SK-N-SH treated with all-trans-retinoic acid at 6 μM for 48 hours (cell line): ENCODE measurements at regions not wholly inside any gene's neighbourhood (a gene's known extent, or its start where the extent isn't known, plus 50 kb on each side); places are given as distances from the start of the nearest gene placed in this dataset.

ENCODE experiments used
- ATAC-seq: fragments of 200-7000 bp; cut with Tn5 transposase; 3 replicates; pipeline ENCODE4 v1.9.1; 2020; ENCODE audit warnings: mild to moderate bottlenecking, moderate library complexity
- ARNTL ChIP-seq: fragments of 450-650 bp; formaldehyde crosslinking; IDR thresholded peaks from 2 replicates; pipeline ENCODE4 v1.5.0; 2020; ENCODE audit warnings: low read depth, mild to moderate bottlenecking, moderate library complexity, borderline replicate concordance
- BACH2 ChIP-seq: fragments of 250-450 bp; sonication (Bioruptor Pico); IDR thresholded peaks from 2 replicates; pipeline ENCODE4 v1.9.0; 2021; ENCODE audit warnings: mild to moderate bottlenecking, borderline replicate concordance
- CREB5 ChIP-seq: fragments of 250-450 bp; sonication (Bioruptor Pico); IDR thresholded peaks from 2 replicates; pipeline ENCODE4 v1.5.1; 2020; ENCODE audit warnings: low read depth, mild to moderate bottlenecking, moderate library complexity
- CSDC2 ChIP-seq: fragments of 250-450 bp; sonication (Bioruptor Pico); IDR thresholded peaks from 2 replicates; pipeline ENCODE4 v1.5.0; 2020; ENCODE audit warnings: mild to moderate bottlenecking, moderate library complexity
- CSRNP3 ChIP-seq: fragments of 250-450 bp; sonication (Bioruptor Pico); IDR thresholded peaks from 2 replicates; pipeline ENCODE4 v1.5.1; 2021; ENCODE audit warnings: mild to moderate bottlenecking, moderate library complexity
- ESRRG ChIP-seq: fragments of 250-450 bp; sonication (Bioruptor Pico); IDR thresholded peaks from 2 replicates; pipeline ENCODE4 v1.6.1; 2021; ENCODE audit warnings: mild to moderate bottlenecking
- ISL1 ChIP-seq: fragments of 250-450 bp; sonication (Bioruptor Pico); IDR thresholded peaks from 2 replicates; pipeline ENCODE4 v2.1.2; 2022; ENCODE audit warnings: mild to moderate bottlenecking, moderate library complexity
- OSR1 ChIP-seq: fragments of 250-450 bp; sonication (Bioruptor Pico); IDR thresholded peaks from 2 replicates; pipeline ENCODE4 v1.8.0; 2022; ENCODE audit warnings: moderate library complexity, mild to moderate bottlenecking, inconsistent platforms
- POU6F1 ChIP-seq: fragments of 250-450 bp; sonication (Bioruptor Pico); IDR thresholded peaks from 2 replicates; pipeline ENCODE4 v1.8.0; 2021; ENCODE audit warnings: low read depth, mild to moderate bottlenecking, moderate library complexity, borderline replicate concordance
- PPARA ChIP-seq: fragments of 250-450 bp; sonication (Bioruptor Pico); IDR thresholded peaks from 2 replicates; pipeline ENCODE4 v1.5.0; 2020; ENCODE audit warnings: mild to moderate bottlenecking, borderline replicate concordance
- RARB ChIP-seq: fragments of 250-450 bp; sonication (Bioruptor Pico); IDR thresholded peaks from 2 replicates; pipeline ENCODE4 v1.8.0; 2021; ENCODE audit warnings: mild to moderate bottlenecking, moderate library complexity
- SNAI2 ChIP-seq: fragments of 250-450 bp; sonication (Bioruptor Pico); IDR thresholded peaks from 2 replicates; pipeline ENCODE4 v1.5.0; 2020; ENCODE audit warnings: mild to moderate bottlenecking, moderate library complexity
- TCF4 ChIP-seq: fragments of 250-450 bp; sonication (Bioruptor Pico); IDR thresholded peaks from 2 replicates; pipeline ENCODE4 v1.8.0; 2021; ENCODE audit warnings: mild to moderate bottlenecking, moderate library complexity, borderline replicate concordance
- TOX ChIP-seq: fragments of 250-450 bp; sonication (Bioruptor Pico); IDR thresholded peaks from 2 replicates; pipeline ENCODE4 v1.8.0; 2021; ENCODE audit warnings: mild to moderate bottlenecking, moderate library complexity, borderline replicate concordance
- TSHZ2 ChIP-seq: fragments of 250-450 bp; sonication (Bioruptor Pico); IDR thresholded peaks from 2 replicates; pipeline ENCODE4 v1.5.0; 2020; ENCODE audit warnings: mild to moderate bottlenecking, moderate library complexity
- ZC3H10 ChIP-seq: fragments of 250-450 bp; sonication (Bioruptor Pico); IDR thresholded peaks from 2 replicates; pipeline ENCODE4 v1.5.1; 2021; ENCODE audit warnings: mild to moderate bottlenecking, moderate library complexity
- ZFP30 ChIP-seq: fragments of 450-650 bp; formaldehyde crosslinking; IDR thresholded peaks from 2 replicates; pipeline ENCODE4 v1.5.0; 2022; ENCODE audit warnings: mild to moderate bottlenecking, moderate library complexity
- ZNF565 ChIP-seq: fragments of 450-650 bp; formaldehyde crosslinking; conservative IDR thresholded peaks from 2 replicates; pipeline ENCODE4 v1.5.0; 2020; ENCODE audit warnings: low read depth, mild to moderate bottlenecking, moderate library complexity
- ZNF8 ChIP-seq: fragments of 450-650 bp; formaldehyde crosslinking; IDR thresholded peaks from 2 replicates; pipeline ENCODE4 v1.5.0; 2020; ENCODE audit warnings: mild to moderate bottlenecking, moderate library complexity

GRCh38 chr6:146944077-146944476 lies 260.1 kb upstream of the STXBP5 start:
- no peak for TF ChIP-seq POU6F1 (CRISPR knock-in tag)
- TF ChIP-seq ZNF8 = no peak
- TF ChIP-seq RARB (CRISPR knock-in tag) = no peak
- ATAC-seq = no peak

GRCh38 chr6:146944809-146945208 lies 259.4 kb upstream of the STXBP5 start:
- ATAC-seq = no peak
- TF ChIP-seq ZNF565 (CRISPR knock-in tag) (no peak), OSR1 (CRISPR knock-in tag) (no peak), TCF4 (CRISPR knock-in tag) (no peak), BACH2 (CRISPR knock-in tag) (no peak), PPARA (CRISPR knock-in tag) (no peak), CSRNP3 (CRISPR knock-in tag) (no peak), TSHZ2 (CRISPR knock-in tag) (no peak), ZC3H10 (no peak)

- TF ChIP-seq ISL1 (CRISPR knock-in tag) (0 out of 2 replicates have a peak, but pooled peaks have one; percentile 42), PPARA (CRISPR knock-in tag) (no peak)
These were observed 257.7 kb upstream of the STXBP5 start for GRCh38 chr6:146946559-146946958.

GRCh38 chr6:146948790-146949342 lies 255.4 kb upstream of the STXBP5 start:
- TF ChIP-seq ESRRG (CRISPR knock-in tag) = no peak
- no peak for TF ChIP-seq CSDC2 (CRISPR knock-in tag)
- TF ChIP-seq SNAI2 (CRISPR knock-in tag) = no peak
- TF ChIP-seq RARB (CRISPR knock-in tag) = no peak
- no peak for TF ChIP-seq CREB5 (CRISPR knock-in tag)
- no peak for TF ChIP-seq ZFP30 (CRISPR knock-in tag)
- no peak for TF ChIP-seq ISL1 (CRISPR knock-in tag)
- no peak for TF ChIP-seq TOX
- TF ChIP-seq, all 23 proteins: peak for 0
- ATAC-seq = no peak

More at GRCh38 chr6:146946559-146946958, 257.7 kb upstream of the STXBP5 start:
- no peak for ATAC-seq

GRCh38 chr6:146949425-146949824 lies 254.8 kb upstream of the STXBP5 start:
- no peak for TF ChIP-seq PPARA (CRISPR knock-in tag)
- TF ChIP-seq OSR1 (CRISPR knock-in tag) = no peak
- no peak for TF ChIP-seq ISL1 (CRISPR knock-in tag)
- TF ChIP-seq ZC3H10 = no peak
- TF ChIP-seq BACH2 (CRISPR knock-in tag) = no peak
- TF ChIP-seq POU6F1 (CRISPR knock-in tag) = no peak
- no peak for TF ChIP-seq TOX
- TF ChIP-seq ARNTL (CRISPR knock-in tag) = no peak
- TF ChIP-seq CSDC2 (CRISPR knock-in tag) = no peak
- TF ChIP-seq TCF4 (CRISPR knock-in tag) = no peak
- TF ChIP-seq, all 23 proteins: peak for 0
- no peak for ATAC-seq
